Stimulated activated CD4-positive, alpha-beta T cell treated with anti-CD3 and anti-CD28 coated beads, Interleukin-1b, Interleukin-23, amount 100 ng/mL, for 4 hours (primary cell): ENCODE measurements at regions not wholly inside any gene's neighbourhood (a gene's known extent, or its start where the extent isn't known, plus 50 kb on each side); places are given as distances from the start of the nearest gene placed in this dataset.

ENCODE experiments used
- DNase-seq, 2 donors: peaks; one replicate each; pipeline ENCODE4 v3.0.0-alpha.2; 2020; ENCODE audit warnings: low read depth in 2 of 2

DNA sequence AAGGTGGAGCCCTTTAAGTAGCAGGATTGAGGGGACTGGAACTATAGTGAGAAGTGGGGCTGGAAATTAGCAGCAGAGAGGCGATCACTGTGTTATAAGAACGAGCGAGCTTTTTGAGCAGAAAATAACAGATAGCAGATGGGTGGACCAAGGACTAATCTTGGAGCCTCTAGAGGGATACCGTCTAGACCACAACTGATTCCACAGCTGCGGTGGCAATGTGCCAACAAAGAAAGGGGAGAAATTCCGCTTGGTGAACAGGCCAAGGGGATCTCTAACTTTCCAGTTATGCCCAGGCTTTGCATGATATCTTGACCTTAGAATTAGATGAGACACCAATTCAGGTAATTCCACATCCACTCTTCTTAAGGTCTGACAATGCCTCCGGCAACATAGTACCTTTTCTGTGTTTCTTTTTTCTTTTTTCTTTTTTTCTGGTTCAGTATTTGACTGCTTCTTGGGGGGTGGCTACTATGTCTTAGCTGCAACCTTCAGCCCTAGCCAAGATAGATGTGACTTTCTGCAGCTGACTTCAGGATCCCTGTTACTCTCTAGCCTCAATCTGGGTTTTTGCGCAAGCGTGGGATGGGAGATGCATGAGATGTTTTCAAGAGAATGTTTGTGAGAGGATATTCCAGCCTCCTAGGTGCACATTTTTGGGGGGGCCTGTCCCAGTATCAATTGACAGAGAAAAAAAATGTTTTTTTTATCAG lies 143.4 kb upstream of the CPSF6 start:
- no peak for DNase-seq

DNA sequence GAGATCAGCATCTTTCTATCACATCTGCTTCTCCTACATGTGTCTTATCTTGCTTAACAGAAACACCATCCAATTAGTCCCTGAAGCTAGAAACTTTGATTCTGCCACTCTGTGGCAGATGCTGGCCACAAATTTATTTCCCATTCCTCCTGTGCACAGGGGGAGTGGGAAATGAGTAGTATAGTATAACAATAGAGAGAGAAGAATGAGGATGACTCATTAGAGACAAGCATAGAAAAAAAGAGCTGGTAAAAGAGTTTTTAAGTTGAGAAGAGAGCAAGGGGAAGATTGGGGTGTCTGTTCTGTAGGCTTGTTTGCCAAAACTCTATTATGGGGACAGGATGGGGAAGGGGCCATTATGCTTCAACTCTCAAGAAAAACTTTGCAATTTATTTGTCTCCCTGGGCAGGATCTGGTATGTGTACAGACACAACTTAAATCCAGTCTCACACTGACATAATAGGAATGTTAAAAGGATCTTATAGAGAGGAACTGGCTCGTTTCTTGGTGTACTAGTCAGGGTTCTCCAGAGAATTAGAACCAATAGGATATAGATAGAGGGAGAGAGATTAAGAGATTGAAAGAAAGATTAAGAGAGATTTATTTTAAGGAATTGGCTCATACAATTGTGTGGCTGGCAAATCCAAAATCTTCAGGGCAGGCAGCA lies 142.6 kb upstream of the CPSF6 start:
- DNase-seq = no peak

DNA sequence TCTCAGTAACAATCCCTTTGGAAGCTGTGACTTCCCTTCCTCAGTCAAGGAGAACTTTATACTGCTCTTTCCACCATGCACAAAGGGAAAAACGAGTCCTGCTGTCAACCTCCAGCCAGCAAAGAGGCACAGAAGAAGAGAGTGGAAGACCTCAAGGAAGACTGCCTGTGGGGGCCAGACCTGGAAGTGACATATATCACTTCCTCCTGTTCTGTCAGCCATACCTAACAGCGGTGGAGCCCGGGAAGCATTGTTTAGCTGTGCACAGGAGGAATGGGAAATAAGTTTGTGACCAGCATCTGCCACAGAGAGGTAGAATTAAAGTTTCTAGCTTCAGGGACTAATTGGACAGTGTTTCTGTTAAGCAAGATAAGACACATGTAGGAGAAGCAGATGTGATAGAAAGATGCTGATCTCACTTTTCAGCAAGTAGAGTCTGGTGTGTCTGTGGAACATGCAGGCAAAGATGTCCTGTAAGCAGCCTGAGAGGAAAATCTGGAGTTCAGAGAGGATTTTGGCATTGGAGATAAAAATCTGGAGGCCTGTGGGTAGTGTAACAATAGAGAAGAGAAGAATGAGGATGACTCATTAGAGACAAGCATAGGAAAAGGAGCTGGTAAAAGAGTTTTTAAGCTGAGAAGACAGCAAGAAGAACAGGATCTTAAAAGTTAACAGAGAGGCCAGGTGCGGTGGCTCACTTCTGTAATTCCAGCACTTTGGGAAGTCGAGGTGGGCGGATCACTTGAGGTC lies 141.6 kb upstream of the CPSF6 start:
- no peak for DNase-seq

DNA sequence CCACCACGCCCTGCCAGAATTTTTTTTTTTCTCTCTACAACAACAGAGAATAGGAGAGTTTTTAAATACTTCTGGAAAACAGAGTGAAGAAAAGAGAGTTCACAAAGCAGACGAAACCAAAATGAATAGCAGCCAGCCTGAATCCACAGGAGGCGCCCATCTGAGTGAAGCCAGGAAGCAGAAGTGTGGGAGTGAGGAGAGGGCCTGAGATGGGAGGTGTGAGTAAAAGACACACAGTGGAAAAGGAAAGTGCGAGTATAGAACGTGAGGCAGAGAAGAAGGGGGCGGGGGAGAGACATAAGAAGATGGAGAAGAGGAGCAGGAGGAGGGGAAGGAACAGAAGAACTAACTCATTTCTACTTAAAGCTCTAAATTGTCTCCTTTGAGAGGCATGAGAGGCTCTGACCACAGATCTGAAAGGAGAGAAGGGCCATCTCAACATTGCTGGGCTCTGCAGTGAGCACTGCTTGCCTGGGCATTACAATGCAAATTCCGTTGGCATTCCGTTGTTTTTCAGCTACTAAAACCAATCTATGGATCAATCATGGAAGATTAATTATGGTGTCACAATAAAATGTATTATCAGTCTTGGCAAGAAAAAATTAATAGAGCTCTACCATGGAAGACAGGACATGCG lies 140.1 kb upstream of the CPSF6 start:
- no peak for DNase-seq

DNA sequence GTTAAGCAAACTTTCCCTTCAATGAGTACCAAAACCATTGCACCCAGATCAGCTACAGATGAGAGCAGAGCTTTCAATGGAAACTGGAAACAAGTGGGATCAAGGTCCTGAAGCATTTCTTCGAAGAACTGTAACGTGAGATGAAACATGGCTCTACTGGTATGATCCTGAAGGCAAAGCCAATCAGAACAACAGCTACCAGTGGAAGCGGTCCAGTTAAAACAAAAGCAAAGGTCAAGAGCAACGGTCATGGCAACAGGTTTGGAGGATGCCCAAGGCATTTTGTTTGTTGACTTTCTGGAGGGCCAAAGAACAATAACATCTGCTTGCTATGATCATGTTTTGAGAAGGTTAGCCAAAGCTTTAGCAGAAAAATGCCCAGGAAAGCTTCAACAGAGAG lies 137.9 kb upstream of the CPSF6 start:
- no peak for DNase-seq

DNA sequence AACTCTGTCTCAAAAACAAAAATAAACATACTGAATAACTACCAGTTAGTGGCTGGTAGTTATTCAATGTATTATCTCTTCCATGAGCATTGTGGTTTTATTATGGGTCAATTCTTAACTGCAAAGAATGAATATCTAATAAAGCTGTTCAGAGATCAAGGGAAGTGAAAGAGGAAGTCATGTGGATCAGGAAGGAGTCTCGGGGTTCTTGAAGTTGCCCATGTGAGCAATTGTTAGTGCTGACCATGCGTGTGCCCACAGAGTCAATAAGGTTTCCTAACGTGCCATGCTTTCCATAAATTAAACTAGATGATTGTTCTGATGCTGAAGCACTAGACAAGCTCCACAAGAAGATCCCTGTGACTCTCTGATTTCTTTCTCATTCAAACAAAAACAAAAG lies 136.5 kb upstream of the CPSF6 start:
- no peak for DNase-seq

DNA sequence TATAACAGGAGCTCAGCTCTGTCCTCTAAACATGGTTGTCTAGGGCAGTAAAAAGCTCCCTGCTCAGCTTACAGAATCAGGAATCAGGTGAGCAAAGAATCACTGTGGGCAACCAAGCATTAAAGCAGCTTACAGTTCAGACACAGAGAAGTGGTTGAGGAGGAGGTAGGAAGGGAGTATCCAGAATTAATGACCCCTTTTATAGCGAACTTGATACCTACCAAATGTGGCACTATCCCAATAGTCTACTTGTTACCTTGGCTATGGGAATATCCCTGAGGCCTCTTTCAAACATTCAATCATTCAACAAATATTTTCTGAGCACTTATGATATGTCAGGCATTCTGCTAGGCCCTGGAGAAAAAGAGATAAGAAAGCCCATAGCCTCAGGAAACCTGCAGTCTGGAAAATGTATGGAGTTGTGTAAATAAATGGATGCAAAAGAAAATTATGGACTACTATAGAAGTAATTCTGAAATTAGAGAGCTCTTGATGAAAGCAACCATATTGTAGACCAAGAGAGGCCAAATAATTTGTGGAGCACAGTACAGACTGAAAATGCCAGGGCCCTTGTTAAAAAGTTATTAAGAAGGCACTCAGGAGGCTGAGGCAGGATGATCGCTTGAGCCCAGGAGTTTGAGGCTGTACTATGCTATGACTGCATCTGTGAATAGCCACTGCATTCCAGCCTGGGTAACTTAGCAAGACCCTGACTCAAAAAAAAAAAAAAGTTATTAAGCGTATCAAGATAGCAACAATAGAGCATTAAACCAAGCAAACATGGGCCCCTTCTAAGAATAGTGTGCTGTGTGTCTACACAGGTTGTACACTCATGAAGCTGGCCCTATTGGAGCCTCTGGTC lies 134.0 kb upstream of the CPSF6 start:
- DNase-seq = no peak

DNA sequence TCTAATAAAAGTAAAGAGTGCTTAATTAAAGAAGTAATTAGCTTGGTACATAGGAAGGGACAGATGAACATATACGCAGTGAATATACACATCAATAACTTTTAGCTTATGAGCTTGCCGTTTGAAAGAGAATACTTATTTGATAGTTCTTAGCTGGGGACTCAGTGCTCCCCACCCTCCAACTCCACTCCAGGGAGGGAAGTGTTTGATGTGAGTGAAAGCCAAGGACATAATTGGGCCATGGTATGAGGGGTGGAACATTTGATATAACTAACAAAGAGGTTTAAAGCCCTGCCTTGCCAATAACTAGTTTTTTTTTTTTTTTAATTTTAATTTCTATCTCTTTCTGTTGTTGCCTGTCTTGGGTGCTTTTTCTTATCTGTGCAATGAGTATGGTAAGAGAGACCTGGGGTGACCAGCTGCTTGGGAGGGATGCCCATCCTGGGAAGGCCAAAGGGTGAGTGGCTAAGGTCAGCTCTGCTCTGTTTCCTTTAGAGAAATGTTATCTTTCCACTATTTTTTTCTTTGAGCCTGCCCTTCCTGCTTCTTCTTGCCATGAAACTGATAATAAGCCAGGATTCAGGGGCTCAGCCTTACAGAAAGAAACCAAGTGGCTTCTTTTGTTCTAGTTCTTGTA lies 132.8 kb upstream of the CPSF6 start:
- DNase-seq = no peak

DNA sequence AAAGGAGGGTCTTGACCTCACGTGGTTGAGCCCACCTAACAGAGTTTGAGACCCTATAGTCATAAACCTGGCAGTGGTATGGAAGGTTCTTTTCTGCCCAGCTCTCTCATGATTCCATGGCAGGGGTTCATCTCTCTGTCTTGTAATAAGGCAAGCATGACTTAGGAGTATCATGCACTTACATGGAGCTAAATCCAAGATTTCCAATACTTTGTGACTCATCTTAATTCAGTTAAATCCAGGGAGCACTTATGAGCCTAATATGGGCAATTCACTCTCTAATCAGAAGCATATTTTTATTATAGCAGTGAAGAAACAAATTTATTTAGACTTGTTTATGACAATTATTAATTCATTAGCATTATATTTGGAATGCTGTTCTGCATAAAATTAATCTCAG lies 131.8 kb upstream of the CPSF6 start:
- DNase-seq = no peak

DNA sequence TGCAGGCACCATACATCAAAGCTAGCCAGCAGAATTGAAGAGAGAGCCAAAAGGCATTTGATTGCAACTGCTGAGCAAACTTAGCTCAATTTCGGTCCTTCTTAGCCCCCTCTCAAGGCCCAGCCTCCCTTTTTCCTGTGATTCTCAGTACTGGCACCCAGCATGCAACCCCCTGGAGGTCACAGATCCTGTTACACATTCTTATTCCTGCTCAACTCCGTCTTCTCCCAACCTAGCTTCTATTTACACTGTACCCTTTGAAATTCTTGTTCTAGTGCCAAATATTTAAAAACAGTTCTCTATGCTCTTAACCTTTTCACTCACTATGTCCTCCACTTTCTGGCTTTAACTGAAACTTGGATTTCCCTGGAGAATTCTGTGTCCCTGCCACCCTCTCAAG lies 131.3 kb upstream of the CPSF6 start:
- DNase-seq = no peak

DNA sequence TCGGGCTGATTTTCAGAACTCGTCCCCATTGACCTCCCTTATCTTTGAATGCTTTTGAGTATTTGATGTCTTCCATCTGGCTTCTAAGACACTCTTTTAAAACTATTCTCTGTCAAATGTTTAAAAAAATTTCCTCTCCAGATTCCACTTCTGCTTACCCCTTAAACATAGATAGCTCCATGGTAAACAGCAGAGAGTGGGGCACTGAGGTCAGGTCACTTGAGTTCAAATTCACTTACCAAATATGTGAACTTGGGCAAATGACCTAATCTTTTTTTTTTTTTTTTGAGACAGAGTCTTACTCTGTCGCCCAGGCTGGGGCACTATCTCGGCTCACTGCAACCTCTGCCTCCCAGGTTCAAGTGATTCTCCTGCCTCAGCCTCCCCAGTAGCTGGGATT lies 126.8 kb upstream of the CPSF6 start:
- no peak for DNase-seq

DNA sequence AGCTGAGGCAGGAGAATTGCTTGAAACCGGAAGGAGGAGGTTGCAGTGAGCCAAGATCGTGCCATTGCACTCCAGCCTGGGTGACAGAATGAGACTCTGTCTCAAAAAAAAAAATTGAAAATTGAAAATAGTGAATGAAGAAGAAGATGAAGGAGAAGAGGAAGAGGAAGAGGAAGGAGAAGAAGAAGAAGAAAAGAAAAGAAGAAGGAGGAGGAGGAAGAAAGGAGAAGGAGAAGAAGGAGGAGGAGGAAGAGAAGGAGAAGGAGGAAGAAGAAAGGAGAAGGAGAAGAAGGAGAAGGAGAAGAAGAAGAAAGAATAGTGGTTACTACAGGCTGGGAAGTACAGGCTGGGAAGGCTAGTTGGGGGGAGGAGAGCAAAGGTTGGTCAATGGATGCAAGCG lies 124.3 kb upstream of the CPSF6 start:
- no peak for DNase-seq

DNA sequence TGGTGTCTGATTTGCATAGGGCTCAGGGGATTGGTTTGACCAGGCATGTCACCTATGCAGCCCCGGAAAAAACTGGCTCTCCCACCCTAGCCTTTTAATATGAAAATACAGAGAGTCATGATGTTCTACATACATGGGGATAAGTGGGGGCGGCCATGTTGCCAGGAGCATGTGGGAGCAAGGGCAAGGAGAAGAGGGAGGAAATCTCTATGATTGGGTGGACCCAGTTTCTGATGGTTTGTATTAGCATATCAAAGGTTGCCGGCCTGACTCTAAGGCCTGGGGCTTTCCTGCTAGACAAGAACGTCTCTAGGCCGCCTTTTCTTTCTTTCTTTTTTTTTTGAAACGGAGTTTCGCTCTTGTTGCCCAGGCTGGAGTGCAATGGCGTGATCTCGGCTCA lies 123.4 kb upstream of the CPSF6 start:
- no peak for DNase-seq

DNA sequence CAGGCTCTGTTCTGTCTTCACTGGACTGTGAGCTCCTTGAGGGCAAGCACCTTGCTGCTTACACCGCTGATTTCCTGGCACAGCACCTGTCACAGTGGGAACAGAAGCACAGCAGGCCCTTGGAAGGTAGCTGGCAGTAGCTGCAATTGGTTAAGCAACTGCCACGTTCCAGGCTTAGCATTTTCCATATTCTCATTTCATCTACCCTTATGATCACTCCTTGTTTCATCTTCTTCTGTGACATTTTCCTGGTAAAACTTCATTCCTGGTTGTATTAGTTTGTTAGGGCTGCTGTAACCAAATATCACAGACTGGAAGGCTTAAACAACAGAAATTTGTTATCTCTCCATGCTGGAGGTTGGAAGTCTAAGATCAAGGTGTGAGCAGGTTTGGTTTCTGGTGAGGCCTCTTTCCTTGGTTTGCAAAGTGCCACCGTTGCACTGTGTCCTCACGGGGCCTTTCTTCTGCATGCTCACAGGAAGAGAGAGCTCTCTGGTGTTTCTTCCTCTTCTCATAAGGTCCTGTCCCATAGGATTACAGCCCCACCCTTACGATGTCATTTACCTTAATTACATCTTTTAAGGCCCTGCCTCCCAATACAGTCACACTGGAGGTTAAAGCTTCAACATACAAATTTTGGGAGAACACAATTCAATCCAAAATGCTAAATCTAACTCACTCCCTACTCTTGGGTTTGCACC lies 121.7 kb upstream of the CPSF6 start:
- DNase-seq = no peak

DNA sequence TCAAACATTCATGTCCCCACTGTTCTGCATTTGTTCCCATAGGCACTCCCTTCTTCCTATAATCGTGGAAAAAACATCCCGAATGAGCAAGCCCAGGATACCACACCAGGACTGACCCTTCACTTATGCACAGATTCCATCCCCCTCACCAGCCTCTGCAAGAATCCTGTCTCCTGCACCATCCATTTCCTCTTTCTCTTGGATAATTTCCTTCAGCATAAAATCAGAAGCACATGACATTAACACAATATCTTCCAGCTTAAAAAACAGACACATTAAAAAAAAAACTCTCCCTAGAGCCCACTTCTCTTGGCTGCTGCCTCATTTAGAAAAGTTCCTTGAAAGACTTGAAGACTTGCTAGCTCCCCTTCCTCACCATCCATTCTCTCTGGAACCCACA lies 120.9 kb upstream of the CPSF6 start:
- no peak for DNase-seq

DNA sequence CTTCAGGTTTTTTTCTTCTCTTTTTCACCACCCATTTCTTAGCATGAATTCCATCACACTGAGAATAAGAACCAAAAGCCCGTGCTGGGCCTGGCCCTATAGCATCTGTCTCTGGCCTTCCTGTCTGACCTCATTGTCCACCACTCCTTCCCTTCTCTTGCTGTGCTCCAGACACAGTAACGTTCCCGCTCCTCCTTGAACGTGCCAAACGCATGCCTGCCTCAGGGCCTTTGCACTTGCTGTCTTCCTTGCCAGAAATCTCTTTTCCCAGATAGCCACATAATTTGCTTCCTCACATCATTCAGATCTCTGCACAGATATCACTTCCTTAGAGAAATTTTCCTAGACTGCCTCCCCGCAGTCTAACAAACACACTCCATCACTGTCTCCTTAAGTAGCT lies 119.6 kb upstream of the CPSF6 start:
- no peak for DNase-seq

DNA sequence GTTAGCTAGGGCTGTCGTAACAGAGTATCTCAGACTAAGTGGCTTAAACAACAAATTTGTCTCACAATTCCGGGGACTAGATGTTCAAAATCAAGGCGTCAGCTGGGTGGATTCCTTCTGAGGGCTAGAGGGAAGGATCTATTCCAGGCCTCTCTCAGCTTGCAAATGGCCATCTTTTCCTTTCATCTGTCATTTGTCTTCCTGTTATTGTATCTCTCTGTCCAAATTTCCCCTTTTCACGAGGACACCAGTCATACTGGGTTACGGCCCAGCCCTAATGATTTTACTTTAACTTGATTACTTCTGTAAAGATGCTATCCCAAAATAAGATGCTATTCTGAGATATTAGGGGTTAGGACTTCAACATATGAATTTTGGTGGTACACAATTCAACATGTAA lies 119.0 kb upstream of the CPSF6 start:
- DNase-seq = no peak

DNA sequence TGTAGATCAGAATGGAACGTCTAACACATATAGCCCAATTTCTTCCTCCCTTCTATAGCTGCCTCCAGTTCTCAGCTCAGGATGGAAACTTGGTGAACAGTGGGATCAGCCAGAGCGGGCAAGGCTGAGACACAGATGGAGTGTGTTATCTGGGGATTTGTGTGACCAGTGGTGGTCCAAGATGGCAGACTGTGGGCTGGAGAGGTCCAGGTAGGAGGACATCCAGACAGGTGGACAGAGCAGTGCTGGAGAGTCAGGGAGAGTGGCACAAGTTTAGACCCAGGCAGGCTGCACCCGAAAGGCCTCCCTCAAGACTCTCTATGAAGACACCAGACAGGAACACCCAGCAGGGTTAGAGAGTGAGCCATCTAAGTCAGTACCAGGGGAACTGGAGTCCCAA lies 116.1 kb upstream of the CPSF6 start:
- no peak for DNase-seq

DNA sequence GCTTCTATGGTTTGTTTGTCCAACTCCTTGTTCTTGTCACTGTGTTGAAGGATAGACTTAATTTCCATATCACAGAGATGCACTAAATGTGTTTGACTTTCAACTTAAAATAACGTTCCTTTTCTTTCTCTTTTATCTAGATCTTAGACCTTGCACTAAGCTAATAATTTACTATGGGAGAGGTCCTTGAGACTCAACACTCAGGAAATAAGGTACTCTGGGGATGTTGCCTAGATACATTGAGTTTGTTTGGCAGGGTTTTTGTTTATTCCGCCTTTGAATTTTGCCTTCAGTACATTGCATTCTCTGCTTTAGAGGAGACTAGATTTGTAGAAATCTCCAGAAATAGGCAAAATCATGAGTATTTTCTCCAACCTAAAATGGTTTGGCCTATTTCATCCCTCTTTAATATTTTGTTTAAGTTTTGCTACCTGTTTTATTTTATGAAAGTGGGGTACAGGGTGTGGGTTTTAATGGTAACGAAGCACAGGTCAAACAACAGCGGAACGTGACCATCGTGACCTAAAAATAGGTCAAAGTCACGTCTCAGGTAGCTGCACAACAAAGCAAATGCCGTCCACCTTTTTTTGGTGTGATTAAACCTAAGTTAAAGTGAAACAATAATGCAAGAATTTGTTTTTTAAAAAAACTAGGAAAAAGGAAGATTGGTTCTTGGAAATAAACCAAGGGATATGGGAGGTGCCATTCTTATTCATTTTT lies 115.3 kb upstream of the CPSF6 start:
- DNase-seq = no peak

DNA sequence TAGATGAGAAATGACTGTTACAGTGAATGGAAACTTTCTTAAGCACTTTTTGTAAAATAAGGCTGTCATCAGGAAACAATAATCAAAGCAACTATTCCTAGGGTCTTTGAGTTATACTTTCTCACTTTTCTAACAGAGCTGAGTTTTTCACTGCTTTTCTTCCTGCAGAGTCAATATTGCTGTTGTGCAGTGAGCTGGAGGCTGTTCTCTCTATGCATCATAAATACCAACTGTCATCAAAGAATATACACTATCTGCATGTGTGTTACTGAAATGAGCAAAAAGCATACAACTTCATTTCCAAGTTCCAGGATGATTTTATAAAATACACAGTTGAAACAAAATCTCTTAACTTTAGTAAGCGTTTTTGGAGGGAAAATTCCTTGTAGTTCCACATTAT lies 110.4 kb upstream of the CPSF6 start:
- no peak for DNase-seq
